H9 (cell line): ENCODE measurements at regions not wholly inside any gene's neighbourhood (a gene's known extent, or its start where the extent isn't known, plus 50 kb on each side); places are given as distances from the start of the nearest gene placed in this dataset.

Experiments
- DNase-seq: peaks from one replicate; pipeline ENCODE4 v3.0.0-alpha.2; 2017
- H2AFZ ChIP-seq: one replicate; pipeline ENCODE4 v1.6.1; 2013; ENCODE audit warnings: mild to moderate bottlenecking, low read length, control low read depth, moderate library complexity
- H2AK5ac ChIP-seq: 2 replicates; pipeline ENCODE4 v1.6.1; 2013; ENCODE audit warnings: low read length, control low read depth, mixed read lengths; ENCODE audit not compliant: insufficient read length
- H2BK120ac ChIP-seq: one replicate; pipeline ENCODE4 v1.6.1; 2013; ENCODE audit warnings: low read depth, mild to moderate bottlenecking, low read length, control low read depth, inconsistent platforms; ENCODE audit not compliant: poor library complexity, severe bottlenecking
- H2BK12ac ChIP-seq: 2 replicates; pipeline ENCODE4 v1.6.1; 2013; ENCODE audit warnings: low read length, control low read depth, mixed read lengths, low read depth; ENCODE audit not compliant: insufficient read length
- H2BK15ac ChIP-seq: 2 replicates; pipeline ENCODE4 v1.6.1; 2013; ENCODE audit warnings: low read depth, low read length, control low read depth
- H2BK20ac ChIP-seq: one replicate; pipeline ENCODE4 v1.6.1; 2013; ENCODE audit warnings: low read depth, mild to moderate bottlenecking, low read length, control low read depth, inconsistent platforms; ENCODE audit not compliant: poor library complexity, severe bottlenecking
- H2BK5ac ChIP-seq: 2 replicates; pipeline ENCODE4 v1.6.1; 2013; ENCODE audit warnings: low read length, control low read depth, mixed read lengths; ENCODE audit not compliant: insufficient read length
- H3K14ac ChIP-seq: 2 replicates; pipeline ENCODE4 v1.6.1; 2013; ENCODE audit warnings: low read length, control low read depth; ENCODE audit not compliant: insufficient read depth
- H3K18ac ChIP-seq: 2 replicates; pipeline ENCODE4 v1.6.1; 2013; ENCODE audit warnings: low read depth, mild to moderate bottlenecking, mixed read lengths, low read length, control low read depth; ENCODE audit not compliant: insufficient read length
- H3K23ac ChIP-seq: 2 replicates; pipeline ENCODE4 v1.6.1; 2013; ENCODE audit warnings: low read length, control low read depth, mixed read lengths, low read depth; ENCODE audit not compliant: insufficient read length
- H3K23me2 ChIP-seq: 2 replicates; pipeline ENCODE4 v1.6.1; 2013; ENCODE audit warnings: low read depth, mild to moderate bottlenecking, mixed read lengths, low read length, control low read depth; ENCODE audit not compliant: insufficient read length, poor library complexity, severe bottlenecking
- H3K27ac ChIP-seq: 2 replicates; pipeline ENCODE4 v1.5.1; 2013; ENCODE audit warnings: low read length, control low read depth, mixed read lengths, low read depth; ENCODE audit not compliant: insufficient read length
- H3K27me3 ChIP-seq: 2 replicates; pipeline ENCODE4 v1.6.1; 2013; ENCODE audit warnings: low read length, control low read depth, inconsistent platforms; ENCODE audit not compliant: insufficient read depth
- H3K4ac ChIP-seq: 2 replicates; pipeline ENCODE4 v1.6.1; 2013; ENCODE audit warnings: low read depth, mild to moderate bottlenecking, control low read depth, inconsistent platforms, low read length, moderate library complexity
- H3K4me1 ChIP-seq: 2 replicates; pipeline ENCODE4 v1.6.1; 2013; ENCODE audit warnings: low read length, control low read depth, inconsistent platforms; ENCODE audit not compliant: insufficient read depth
- H3K4me2 ChIP-seq: 2 replicates; pipeline ENCODE4 v1.6.1; 2013; ENCODE audit warnings: low read length, control low read depth, mixed read lengths; ENCODE audit not compliant: insufficient read length, insufficient read depth
- H3K56ac ChIP-seq: 2 replicates; pipeline ENCODE4 v1.6.1; 2013; ENCODE audit warnings: low read depth, mild to moderate bottlenecking, mixed read lengths, low read length, control low read depth; ENCODE audit not compliant: insufficient read length
- H3K79me1 ChIP-seq: 2 replicates; pipeline ENCODE4 v1.6.1; 2013; ENCODE audit warnings: low read depth, mild to moderate bottlenecking, moderate library complexity, low read length, control low read depth, inconsistent platforms; ENCODE audit not compliant: insufficient read depth, poor library complexity, severe bottlenecking
- H3K79me2 ChIP-seq: 2 replicates; pipeline ENCODE4 v1.6.1; 2013; ENCODE audit warnings: low read length, control low read depth, inconsistent platforms; ENCODE audit not compliant: insufficient read depth
- H3K9ac ChIP-seq: 2 replicates; pipeline ENCODE4 v1.6.1; 2013; ENCODE audit warnings: low read length, control low read depth, mixed read lengths; ENCODE audit not compliant: insufficient read length; ENCODE audit errors: extremely low read depth
- H3K9me3 ChIP-seq: one replicate; pipeline ENCODE4 v1.6.1; 2013; ENCODE audit warnings: low read depth, low read length, inconsistent platforms; ENCODE audit not compliant: control insufficient read depth
- H3T11ph ChIP-seq: one replicate; pipeline ENCODE4 v1.6.1; 2013; ENCODE audit warnings: mild to moderate bottlenecking, low read length, control low read depth, inconsistent platforms
- H4K20me1 ChIP-seq: one replicate; pipeline ENCODE4 v1.6.1; 2013; ENCODE audit not compliant: control insufficient read depth, insufficient read length, insufficient read depth
- H4K5ac ChIP-seq: 2 replicates; pipeline ENCODE4 v1.6.1; 2013; ENCODE audit warnings: low read depth, mild to moderate bottlenecking, mixed read lengths, low read length, control low read depth; ENCODE audit not compliant: insufficient read length
- H4K8ac ChIP-seq: replicated peaks from 2 replicates; pipeline ENCODE4 v1.6.1; 2013; ENCODE audit warnings: low read length, control low read depth, mixed read lengths, low read depth; ENCODE audit not compliant: insufficient read length
- H4K91ac ChIP-seq: 2 replicates; pipeline ENCODE4 v1.6.1; 2013; ENCODE audit warnings: low read depth, mild to moderate bottlenecking, moderate library complexity, mixed read lengths, low read length, control low read depth; ENCODE audit not compliant: insufficient read length
- H3K27ac Mint-ChIP-seq, 3 experiments: 2 replicates in 2 of 3; 3 replicates in 1 of 3; pipeline ENCODE4 v1.8.0; 2020 to 2021; ENCODE audit warnings: mixed read lengths in 3 of 3, mild to moderate bottlenecking in 1 of 3, moderate library complexity in 1 of 3
- H3K27me3 Mint-ChIP-seq: 2 replicates; pipeline ENCODE4 v1.8.0; 2021; ENCODE audit warnings: low read depth, mild to moderate bottlenecking, moderate library complexity, mixed read lengths
- H3K36me3 Mint-ChIP-seq, 3 experiments: 2 replicates in 2 of 3; 3 replicates in 1 of 3; pipeline ENCODE4 v1.8.0; 2020 to 2021; ENCODE audit warnings: low read depth in 3 of 3, mixed read lengths in 3 of 3; ENCODE audit not compliant: insufficient read depth in 1 of 3
- H3K4me1 Mint-ChIP-seq, 2 experiments: 2 replicates each; pipeline ENCODE4 v1.8.0; 2020; ENCODE audit warnings: mixed read lengths in 2 of 2
- H3K4me3 Mint-ChIP-seq, 2 experiments: 2 replicates in 1 of 2; 3 replicates in 1 of 2; pipeline ENCODE4 v1.8.0; 2020 to 2021; ENCODE audit warnings: mild to moderate bottlenecking in 2 of 2, mixed read lengths in 2 of 2, moderate library complexity in 1 of 2
- H3K9me3 Mint-ChIP-seq, 2 experiments: 2 replicates in 1 of 2; 3 replicates in 1 of 2; pipeline ENCODE4 v1.8.0; 2020; ENCODE audit warnings: mild to moderate bottlenecking in 2 of 2, mixed read lengths in 2 of 2, moderate library complexity in 1 of 2
- WGBS: extraction: QIAGEN DNeasy Blood & Tissue Kit; methylation state at CpG from one replicate; pipeline ENCODE4 v1.1.7; 2013; ENCODE audit warnings: missing lambda C conversion rate, low lambda C conversion rate, mixed read lengths; ENCODE audit not compliant: insufficient read length; ENCODE audit errors: extremely low coverage; 5-methylcytosine and 5-hydroxymethylcytosine counted together
- TF ChIP-seq, protein P1 (sequence below): fragments of 200-600 bp; sonication (generic); conservative IDR thresholded peaks from 3 replicates; pipeline ENCODE4 v1.8.0; 2021; ENCODE audit warnings: antibody characterized with exemption, mild to moderate bottlenecking

DNA sequence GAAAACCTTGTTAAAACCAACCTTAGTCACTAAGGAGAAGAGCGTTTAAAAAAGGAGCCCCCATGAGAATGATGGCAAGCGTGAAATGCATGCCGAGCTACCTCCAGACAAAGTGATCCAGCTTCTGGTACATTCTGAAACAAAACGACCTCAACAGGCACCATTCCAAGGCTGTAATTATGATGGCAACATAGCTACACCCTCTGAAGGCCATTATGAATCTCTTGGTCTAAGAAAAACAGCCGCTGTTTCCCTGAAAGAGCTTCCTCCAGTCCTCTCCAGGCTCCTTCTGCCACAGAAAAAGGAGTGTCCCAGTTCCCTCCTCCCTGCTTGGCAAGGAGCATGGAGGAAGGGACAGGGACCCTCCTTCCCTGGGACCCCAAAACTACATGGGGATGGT lies 50.0 kb upstream of the ABLIM1 start:
- H3K9ac ChIP-seq = no peak overlapping the region
- H3K9me3 ChIP-seq = no peaks in the 10 kb centered on the region
- no peaks in the 10 kb centered on the region for H3K27me3 ChIP-seq
- H4K20me1 ChIP-seq = no peaks in the 10 kb centered on the region
- no peak overlapping the region for H4K8ac ChIP-seq
- H3K27ac ChIP-seq = no peak overlapping the region
- H3K23me2 ChIP-seq = no peaks in the 10 kb centered on the region
- H3K4me1 Mint-ChIP-seq = peaks cover 15 to 16% of the 10 kb centered on the region in 2 experiments
- no peak overlapping the region for H2BK5ac ChIP-seq
- no peaks in the 10 kb centered on the region for H3K9me3 Mint-ChIP-seq
- no CpG with 5 or more reads among the region's 5 CpGs for WGBS
- no peak overlapping the region for H4K5ac ChIP-seq
- no peaks in the 10 kb centered on the region for H3K79me1 ChIP-seq
- no peak overlapping the region for H3K23ac ChIP-seq
- no peak overlapping the region for H2BK20ac ChIP-seq
- no peak overlapping the region for H4K91ac ChIP-seq
- no peak overlapping the region for H3K4me2 ChIP-seq
- no peak overlapping the region for H3K56ac ChIP-seq
- H3K4me3 Mint-ChIP-seq = no peak overlapping the region
- no peaks in the 10 kb centered on the region; the same call in 1 of the 2 replicates for H3K27me3 Mint-ChIP-seq
- no peak overlapping the region for H2BK15ac ChIP-seq
- no peak overlapping the region for H2BK12ac ChIP-seq
- H2AFZ ChIP-seq = no peak overlapping the region
- H2BK120ac ChIP-seq = no peak overlapping the region
- no peak overlapping the region for H3K4ac ChIP-seq
- TF ChIP-seq, protein P1, sequence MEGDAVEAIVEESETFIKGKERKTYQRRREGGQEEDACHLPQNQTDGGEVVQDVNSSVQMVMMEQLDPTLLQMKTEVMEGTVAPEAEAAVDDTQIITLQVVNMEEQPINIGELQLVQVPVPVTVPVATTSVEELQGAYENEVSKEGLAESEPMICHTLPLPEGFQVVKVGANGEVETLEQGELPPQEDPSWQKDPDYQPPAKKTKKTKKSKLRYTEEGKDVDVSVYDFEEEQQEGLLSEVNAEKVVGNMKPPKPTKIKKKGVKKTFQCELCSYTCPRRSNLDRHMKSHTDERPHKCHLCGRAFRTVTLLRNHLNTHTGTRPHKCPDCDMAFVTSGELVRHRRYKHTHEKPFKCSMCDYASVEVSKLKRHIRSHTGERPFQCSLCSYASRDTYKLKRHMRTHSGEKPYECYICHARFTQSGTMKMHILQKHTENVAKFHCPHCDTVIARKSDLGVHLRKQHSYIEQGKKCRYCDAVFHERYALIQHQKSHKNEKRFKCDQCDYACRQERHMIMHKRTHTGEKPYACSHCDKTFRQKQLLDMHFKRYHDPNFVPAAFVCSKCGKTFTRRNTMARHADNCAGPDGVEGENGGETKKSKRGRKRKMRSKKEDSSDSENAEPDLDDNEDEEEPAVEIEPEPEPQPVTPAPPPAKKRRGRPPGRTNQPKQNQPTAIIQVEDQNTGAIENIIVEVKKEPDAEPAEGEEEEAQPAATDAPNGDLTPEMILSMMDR = no peak
- H2AK5ac ChIP-seq = no peak overlapping the region
- DNase-seq = no peak
- no peak overlapping the region for H3T11ph ChIP-seq
- no peaks in the 10 kb centered on the region; the same call in 1 of the 2 replicates for H3K4me1 ChIP-seq
- H3K14ac ChIP-seq = no peak overlapping the region
- no peaks in the 10 kb centered on the region; a peak in 1 of 7 replicates for H3K36me3 Mint-ChIP-seq
- H3K79me2 ChIP-seq = no peaks in the 10 kb centered on the region
- H3K27ac Mint-ChIP-seq = peak overlapping the region in 2 of 3 experiments; percentile 8 to 14; a peak in 1 of 7 replicates
- H3K18ac ChIP-seq = no peak overlapping the region
